Stimulated activated CD8-positive, alpha-beta memory T cell treated with anti-CD3 and anti-CD28 coated beads, Interleukin-15, amount 100 ng/mL, for 48 hours (primary cell): ENCODE measurements at regions not wholly inside any gene's neighbourhood (a gene's known extent, or its start where the extent isn't known, plus 50 kb on each side); places are given as distances from the start of the nearest gene placed in this dataset.
"Not testable (repeated sequence)": the region's sequence is repeated elsewhere in the genome, so short reads cannot be mapped to it uniquely, and the experiment has no call there.

Source experiments
- DNase-seq, 2 donors: peaks; one replicate each; pipeline ENCODE4 v3.0.0-alpha.2; 2020; ENCODE audit warnings: low read depth in 2 of 2

GRCh38 chr18:39149211-39149806 lies 1583.7 kb upstream of the CELF4 start:
- DNase-seq, result no peak

- DNase-seq, result no peak
Measured at GRCh38 chr18:39134255-39134654, 1568.7 kb upstream of the CELF4 start.

- not testable (repeated sequence) for DNase-seq
Measured at GRCh38 chr18:39127538-39127937, 1561.9 kb upstream of the CELF4 start.

GRCh38 chr18:39113790-39114189 lies 1548.2 kb upstream of the CELF4 start:
- DNase-seq, result no peak

GRCh38 chr18:39105104-39105503 lies 1539.5 kb upstream of the CELF4 start:
- DNase-seq, result no peak

- DNase-seq, result no peak
Measured at GRCh38 chr18:39072970-39073369, 1507.4 kb upstream of the CELF4 start.

GRCh38 chr18:39062426-39062825 lies 1496.8 kb upstream of the CELF4 start:
- DNase-seq, result no peak

GRCh38 chr18:39058386-39059000 lies 1492.9 kb upstream of the CELF4 start:
- no peak for DNase-seq

GRCh38 chr18:39057423-39058064 lies 1491.9 kb upstream of the CELF4 start:
- DNase-seq, result no peak

- DNase-seq, result no peak
Measured at GRCh38 chr18:39053571-39053970, 1488.0 kb upstream of the CELF4 start.

GRCh38 chr18:39051013-39051412 lies 1485.4 kb upstream of the CELF4 start:
- DNase-seq, result no peak

GRCh38 chr18:39039813-39040212 lies 1474.2 kb upstream of the CELF4 start:
- DNase-seq, result no peak

- DNase-seq, result no peak
Measured at GRCh38 chr18:39037925-39038324, 1472.3 kb upstream of the CELF4 start.

GRCh38 chr18:39033312-39033711 lies 1467.7 kb upstream of the CELF4 start:
- no peak for DNase-seq

- DNase-seq, result no peak
Measured at GRCh38 chr18:39031647-39032046, 1466.0 kb upstream of the CELF4 start.

GRCh38 chr18:39030124-39030655 lies 1464.6 kb upstream of the CELF4 start:
- no peak for DNase-seq

GRCh38 chr18:39025531-39025930 lies 1459.9 kb upstream of the CELF4 start:
- no peak for DNase-seq

GRCh38 chr18:39019989-39020388 lies 1454.4 kb upstream of the CELF4 start:
- DNase-seq, result no peak

- DNase-seq, result no peak
Measured at GRCh38 chr18:39007031-39007902, 1441.7 kb upstream of the CELF4 start.

- DNase-seq, result no peak
Measured at GRCh38 chr18:38996056-38996455, 1430.5 kb upstream of the CELF4 start.

GRCh38 chr18:38993342-38993741 lies 1427.7 kb upstream of the CELF4 start:
- no peak for DNase-seq

GRCh38 chr18:38984968-38985367 lies 1419.4 kb upstream of the CELF4 start:
- DNase-seq, result no peak
